AG10803 (cell line): ENCODE measurements at regions not wholly inside any gene's neighbourhood (a gene's known extent, or its start where the extent isn't known, plus 50 kb on each side); places are given as distances from the start of the nearest gene placed in this dataset.

Experiments
- DNase-seq: peaks from one replicate; pipeline ENCODE4 v3.0.0; 2010; ENCODE audit warnings: low read depth
- H3K4me3 ChIP-seq: 2 replicates; pipeline ENCODE4 v1.5.1; 2011; ENCODE audit warnings: mild to moderate bottlenecking, low read length, control low read depth
- CTCF ChIP-seq: conservative IDR thresholded peaks from 2 replicates; pipeline ENCODE4 v1.5.1; 2011; ENCODE audit warnings: mild to moderate bottlenecking, low read length, control low read depth, inconsistent platforms

GRCh38 chr21:25396135-25396711 lies 211.1 kb downstream of the MRPL39 start:
- TF ChIP-seq CTCF: no peak
- DNase-seq: no peak

GRCh38 chr21:25391777-25392176 lies 215.5 kb downstream of the MRPL39 start:
- DNase-seq: no peak
- TF ChIP-seq CTCF: no peak
- H3K4me3 ChIP-seq: no peak overlapping the region

More at GRCh38 chr21:25396135-25396711, 211.1 kb downstream of the MRPL39 start:
- no peak overlapping the region for H3K4me3 ChIP-seq

- TF ChIP-seq CTCF: no peak
- H3K4me3 ChIP-seq: no peak overlapping the region
- no peak for DNase-seq
Observed at GRCh38 chr21:25390701-25391100, 216.6 kb downstream of the MRPL39 start.

- no peak for TF ChIP-seq CTCF
- DNase-seq: no peak
- no peak overlapping the region for H3K4me3 ChIP-seq
Observed at GRCh38 chr21:25387665-25388064, 219.6 kb downstream of the MRPL39 start.

- DNase-seq: peak; percentile 71
- H3K4me3 ChIP-seq: no peak overlapping the region
- TF ChIP-seq CTCF: peak; percentile 85
Observed at GRCh38 chr21:25385911-25386474, 221.3 kb downstream of the MRPL39 start.

GRCh38 chr21:25385341-25385740 lies 221.9 kb downstream of the MRPL39 start:
- no peak for TF ChIP-seq CTCF
- no peak overlapping the region for H3K4me3 ChIP-seq
- no peak for DNase-seq

GRCh38 chr21:25384782-25385181 lies 222.5 kb downstream of the MRPL39 start:
- no peak for DNase-seq
- TF ChIP-seq CTCF: no peak
- H3K4me3 ChIP-seq: no peak overlapping the region
